Breast epithelium (tissue), 3 donors: ENCODE measurements at regions not wholly inside any gene's neighbourhood (a gene's known extent, or its start where the extent isn't known, plus 50 kb on each side); places are given as distances from the start of the nearest gene placed in this dataset.

ENCODE experiments used
- POLR2A ChIP-seq: fragments of 450-650 bp; IDR thresholded peaks from one replicate; pipeline ENCODE4 v1.6.1; 2016; ENCODE audit warnings: antibody characterized with exemption, mild to moderate bottlenecking, moderate library complexity
- POLR2AphosphoS5 ChIP-seq, 3 donors: sonication (generic); formaldehyde crosslinking; IDR thresholded peaks; one replicate each; pipeline ENCODE4 v1.6.1; 2017; ENCODE audit warnings: antibody characterized with exemption in 3 of 3
- TF ChIP-seq, protein P1 (sequence below), 3 donors: fragments of 450-650 bp; IDR thresholded peaks; one replicate each; pipeline ENCODE4 v1.5.1; 2016 to 2017; ENCODE audit warnings: antibody characterized with exemption in 3 of 3, mild to moderate bottlenecking in 3 of 3, moderate library complexity in 3 of 3

DNA sequence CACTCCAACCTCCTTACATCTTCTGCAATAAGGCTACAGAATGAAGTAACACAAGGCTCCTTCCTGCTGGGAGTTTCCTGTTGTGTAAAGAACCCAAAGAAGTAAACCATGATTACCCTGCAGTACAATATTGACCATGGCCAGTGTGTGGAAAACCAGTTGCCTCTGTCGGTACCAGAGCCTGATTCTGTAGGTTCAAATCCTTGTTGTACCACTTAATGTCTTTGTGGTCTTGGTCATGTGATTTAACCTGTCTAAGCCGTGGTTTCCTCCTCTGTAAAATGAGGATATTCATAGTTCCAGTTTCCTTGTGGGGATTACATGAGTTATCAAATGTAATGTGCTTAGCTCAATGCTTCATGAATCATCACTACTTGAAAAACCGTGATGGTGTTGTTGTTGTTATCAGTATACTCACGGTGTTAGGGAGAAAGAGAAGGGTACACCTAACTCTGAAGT is 60.3 kb upstream of the PRELID3B start:
- TF ChIP-seq, protein P1, sequence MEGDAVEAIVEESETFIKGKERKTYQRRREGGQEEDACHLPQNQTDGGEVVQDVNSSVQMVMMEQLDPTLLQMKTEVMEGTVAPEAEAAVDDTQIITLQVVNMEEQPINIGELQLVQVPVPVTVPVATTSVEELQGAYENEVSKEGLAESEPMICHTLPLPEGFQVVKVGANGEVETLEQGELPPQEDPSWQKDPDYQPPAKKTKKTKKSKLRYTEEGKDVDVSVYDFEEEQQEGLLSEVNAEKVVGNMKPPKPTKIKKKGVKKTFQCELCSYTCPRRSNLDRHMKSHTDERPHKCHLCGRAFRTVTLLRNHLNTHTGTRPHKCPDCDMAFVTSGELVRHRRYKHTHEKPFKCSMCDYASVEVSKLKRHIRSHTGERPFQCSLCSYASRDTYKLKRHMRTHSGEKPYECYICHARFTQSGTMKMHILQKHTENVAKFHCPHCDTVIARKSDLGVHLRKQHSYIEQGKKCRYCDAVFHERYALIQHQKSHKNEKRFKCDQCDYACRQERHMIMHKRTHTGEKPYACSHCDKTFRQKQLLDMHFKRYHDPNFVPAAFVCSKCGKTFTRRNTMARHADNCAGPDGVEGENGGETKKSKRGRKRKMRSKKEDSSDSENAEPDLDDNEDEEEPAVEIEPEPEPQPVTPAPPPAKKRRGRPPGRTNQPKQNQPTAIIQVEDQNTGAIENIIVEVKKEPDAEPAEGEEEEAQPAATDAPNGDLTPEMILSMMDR (IDR thresholded peaks at IDR 0.05): no peak
- TF ChIP-seq POLR2A: no peak
- TF ChIP-seq POLR2AphosphoS5 (IDR thresholded peaks at IDR 0.05): no peak
